Stimulated activated naive CD8-positive, alpha-beta T cell treated with anti-CD3 and anti-CD28 coated beads, Interleukin-15, Interleukin-2, amounts not matched to agents 100 U/mL and 50 U/mL, for 24 hours (primary cell): ENCODE measurements at regions not wholly inside any gene's neighbourhood (a gene's known extent, or its start where the extent isn't known, plus 50 kb on each side); places are given as distances from the start of the nearest gene placed in this dataset.
"Not testable (repeated sequence)": the region's sequence is repeated elsewhere in the genome, so short reads cannot be mapped to it uniquely, and the experiment has no call there.

Experiments used
- ATAC-seq: fragments of 150-1000 bp; cut with Tn5 transposase; one replicate; pipeline ENCODE4 v1.10.0; 2021
- DNase-seq: peaks from one replicate; pipeline ENCODE4 v3.0.0; 2021

- ATAC-seq = no peak
- DNase-seq = no peak
These were observed 1011.7 kb upstream of the PCDH7 start for GRCh38 chr4:29708473-29708872.

- no peak for ATAC-seq
- no peak for DNase-seq
These were observed 1009.6 kb upstream of the PCDH7 start for GRCh38 chr4:29710519-29710918.

DNA sequence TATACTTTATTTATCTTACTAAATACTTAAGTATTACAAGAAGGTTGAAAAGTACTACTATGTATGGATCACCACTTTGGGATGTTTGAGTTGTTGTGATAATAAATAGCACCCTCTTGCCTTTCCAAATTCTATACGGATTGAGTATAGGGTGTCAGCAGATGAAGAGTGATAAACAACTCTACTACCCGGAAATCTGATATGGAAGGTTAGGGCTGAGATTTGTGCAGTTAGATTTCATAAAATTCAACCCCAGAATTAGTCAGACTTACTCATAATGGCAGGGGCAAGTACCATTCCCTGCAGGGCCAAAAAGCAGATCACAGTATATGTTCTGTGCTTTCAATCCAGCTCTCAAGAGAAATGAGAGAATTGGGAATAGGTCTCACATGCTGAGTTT lies 1008.9 kb upstream of the PCDH7 start:
- no peak for DNase-seq
- no peak for ATAC-seq

DNA sequence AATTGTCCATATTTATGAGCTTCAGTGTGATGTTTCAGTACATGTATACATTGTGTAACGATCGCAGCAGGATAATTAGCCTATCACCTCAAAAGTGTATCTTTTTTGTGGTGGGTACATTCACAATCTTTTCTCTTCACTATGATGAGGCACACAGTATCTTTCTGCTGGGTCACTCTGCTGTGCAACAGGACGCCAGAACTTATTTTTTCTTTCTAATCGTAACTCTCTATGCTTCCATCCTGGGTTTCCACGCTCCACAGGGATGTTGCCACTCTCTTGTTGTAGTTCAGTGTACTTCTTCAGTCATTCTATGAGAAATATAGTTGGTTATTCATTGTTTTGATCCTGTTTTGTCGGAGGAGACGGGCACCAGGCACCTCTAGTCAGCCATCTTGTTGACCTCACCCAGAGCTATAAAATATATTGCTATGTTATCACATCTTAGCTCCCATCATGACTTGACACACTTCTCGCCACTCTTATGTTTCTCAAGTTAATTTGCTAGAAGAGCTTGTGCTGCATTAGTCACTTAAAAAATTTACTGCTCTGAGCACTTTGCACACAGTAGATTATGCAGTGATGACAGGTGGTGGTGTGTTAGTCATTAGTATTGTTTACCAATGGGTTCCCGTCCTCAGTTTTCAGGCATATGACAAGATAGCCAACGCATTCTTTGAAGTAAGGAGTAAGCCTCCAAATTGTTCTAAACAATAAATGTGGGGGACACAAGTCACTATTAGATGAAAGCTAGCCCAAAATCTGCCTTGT lies 1002.7 kb upstream of the PCDH7 start:
- no peak for DNase-seq
- ATAC-seq = no peak

DNA sequence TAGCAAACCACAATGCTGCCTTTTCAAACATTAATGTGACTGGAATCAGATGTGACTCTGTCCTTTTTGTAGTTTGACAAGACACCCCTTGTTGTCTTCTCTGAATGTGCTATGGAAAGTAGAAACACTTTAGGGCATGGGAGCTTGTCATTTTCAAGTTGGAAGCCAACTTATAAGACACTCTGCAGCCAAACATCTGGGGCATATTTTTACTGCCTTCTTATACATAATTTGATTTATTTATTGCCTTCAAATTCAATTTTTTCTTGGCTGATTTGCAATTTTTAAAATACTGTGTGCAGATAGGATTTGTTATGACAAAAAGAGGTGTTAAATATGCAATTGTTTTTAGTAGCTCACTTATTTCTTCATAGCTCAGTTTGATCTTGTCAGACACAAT lies 1002.0 kb upstream of the PCDH7 start:
- DNase-seq = no peak
- ATAC-seq = no peak

DNA sequence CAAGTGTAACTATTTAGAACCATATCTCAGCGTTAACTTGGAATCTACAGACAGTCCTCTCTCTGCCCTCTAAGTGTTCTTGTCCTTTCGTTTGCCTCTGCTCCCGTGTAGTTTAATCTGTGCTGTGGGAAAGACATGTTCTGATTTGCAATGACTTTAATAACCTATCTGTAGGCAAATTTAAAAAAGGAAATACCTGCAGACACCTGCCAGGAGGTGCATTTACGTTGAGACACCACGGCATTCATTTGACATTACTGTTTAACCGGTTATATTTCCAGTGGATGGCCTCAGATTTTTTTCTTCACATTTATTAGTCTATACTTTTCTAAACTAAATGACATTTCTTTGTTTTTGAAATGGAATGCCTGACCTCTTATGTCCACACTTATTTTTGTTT lies 997.9 kb upstream of the PCDH7 start:
- no peak for DNase-seq
- no peak for ATAC-seq

GRCh38 chr4:29726938-29727337 lies 993.2 kb upstream of the PCDH7 start:
- ATAC-seq (no peak), DNase-seq (no peak)

GRCh38 chr4:29734343-29735213 lies 985.6 kb upstream of the PCDH7 start:
- DNase-seq (no peak), ATAC-seq (no peak)

GRCh38 chr4:29756966-29757365 lies 963.2 kb upstream of the PCDH7 start:
- ATAC-seq = no peak
- DNase-seq = no peak

DNA sequence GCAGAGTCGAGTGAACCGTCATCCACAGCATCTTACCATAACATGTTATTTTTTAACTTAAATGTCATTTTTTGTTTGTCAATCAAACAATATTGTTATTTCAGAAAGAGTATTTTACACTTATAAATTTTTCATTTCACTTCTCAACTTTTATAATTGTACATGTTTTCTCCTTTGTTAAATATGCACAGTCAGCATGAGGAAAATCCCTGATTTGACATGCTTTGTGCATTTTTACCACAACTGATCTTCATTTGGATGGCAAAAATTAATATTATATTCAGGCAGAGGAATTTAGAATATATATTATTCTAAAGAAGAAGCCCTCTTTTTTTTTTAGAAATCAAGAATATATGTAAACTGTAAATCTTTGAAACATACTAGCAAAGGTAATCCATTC lies 958.0 kb upstream of the PCDH7 start:
- DNase-seq (no peak), ATAC-seq (no peak)

DNA sequence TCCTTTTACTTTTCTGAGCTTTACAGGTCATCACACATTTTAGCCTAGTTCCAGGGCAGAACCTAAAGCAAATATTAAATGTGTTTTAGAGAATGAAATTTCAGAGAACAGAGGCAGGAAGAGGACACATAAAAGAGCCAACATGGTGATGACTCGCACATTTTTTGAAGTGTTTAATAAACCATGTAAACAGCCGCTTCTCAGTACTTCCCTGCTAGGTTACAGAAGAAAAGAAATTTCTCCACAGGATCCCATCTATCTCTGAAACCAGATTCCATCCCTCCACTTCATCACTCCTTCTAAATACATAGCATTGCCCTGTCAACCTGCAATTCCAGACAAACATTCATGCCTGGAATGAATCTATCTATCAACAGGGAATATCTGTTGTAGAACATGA lies 949.5 kb upstream of the PCDH7 start:
- no peak for ATAC-seq
- DNase-seq = no peak

GRCh38 chr4:29788123-29788522 lies 932.0 kb upstream of the PCDH7 start:
- ATAC-seq, DNase-seq: not testable (repeated sequence)

DNA sequence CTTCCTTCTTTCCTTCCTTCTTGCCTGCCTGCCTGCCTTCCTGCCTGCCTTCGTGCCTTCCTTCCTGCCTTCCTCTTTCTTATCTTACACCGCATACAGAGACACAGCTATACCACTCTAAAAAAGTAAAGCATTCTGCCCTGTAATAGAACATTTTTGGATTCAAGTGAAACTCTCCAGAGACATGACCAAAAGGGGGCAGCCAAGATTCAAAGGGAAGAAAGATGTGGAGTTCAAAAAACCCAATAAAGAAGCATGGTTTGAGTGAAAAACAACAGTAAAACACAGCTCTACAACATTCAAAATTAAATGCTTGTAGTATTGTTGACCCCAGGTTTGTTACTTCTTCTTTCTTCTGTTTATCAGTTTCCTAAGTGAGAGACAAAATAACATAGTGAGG lies 914.9 kb upstream of the PCDH7 start:
- ATAC-seq (no peak), DNase-seq (no peak)

- no peak for ATAC-seq
- no peak for DNase-seq
These were observed 914.2 kb upstream of the PCDH7 start for GRCh38 chr4:29805916-29806480.

DNA sequence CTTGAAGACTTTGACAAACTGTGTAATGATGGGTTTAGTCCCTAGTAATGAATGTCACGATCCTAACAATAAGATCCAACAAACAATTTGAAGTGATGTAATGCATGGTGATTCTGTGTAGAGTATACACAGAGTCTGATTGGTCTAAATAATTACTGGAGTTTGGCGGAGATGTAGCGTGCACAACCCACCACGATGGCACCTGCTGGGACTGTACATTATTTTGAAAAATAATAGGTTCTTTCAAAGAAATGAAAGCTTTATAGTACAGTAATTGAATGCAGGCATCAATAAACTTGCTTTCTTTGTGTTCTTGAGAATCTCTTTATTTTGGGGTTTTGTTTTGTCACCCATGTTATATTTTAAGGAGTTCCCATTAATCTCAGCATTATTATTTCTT lies 902.2 kb upstream of the PCDH7 start:
- no peak for ATAC-seq
- no peak for DNase-seq

- DNase-seq = no peak
- no peak for ATAC-seq
These were observed 891.1 kb upstream of the PCDH7 start for GRCh38 chr4:29829067-29829466.

DNA sequence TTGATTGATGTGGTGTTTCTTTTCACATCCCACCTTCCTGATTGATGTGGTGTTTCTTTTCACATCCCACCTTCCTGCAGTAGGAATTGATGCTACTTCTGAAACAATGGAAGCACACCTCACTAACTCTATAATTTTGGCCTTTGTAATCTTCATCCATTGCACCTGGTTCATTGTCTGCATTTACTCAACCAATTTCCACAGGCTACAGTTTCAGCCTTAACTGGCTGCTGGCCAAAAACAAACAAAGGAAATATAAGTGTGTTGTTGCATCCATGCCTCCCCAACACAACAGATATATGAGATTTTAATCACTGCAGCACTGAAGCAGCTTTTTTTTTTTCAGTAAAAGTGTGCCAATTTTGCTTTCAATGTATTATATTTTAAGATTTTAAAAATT lies 867.6 kb upstream of the PCDH7 start:
- ATAC-seq (no peak), DNase-seq (no peak)

- DNase-seq (no peak), ATAC-seq (no peak)
These were observed 866.3 kb upstream of the PCDH7 start for GRCh38 chr4:29853833-29854232.

- no peak for DNase-seq
- no peak for ATAC-seq
These were observed 858.9 kb upstream of the PCDH7 start for GRCh38 chr4:29861307-29861706.

- ATAC-seq (no peak), DNase-seq (no peak)
These were observed 852.8 kb upstream of the PCDH7 start for GRCh38 chr4:29867412-29867811.

- no peak for DNase-seq
- ATAC-seq = no peak
These were observed 819.8 kb upstream of the PCDH7 start for GRCh38 chr4:29900336-29900735.

DNA sequence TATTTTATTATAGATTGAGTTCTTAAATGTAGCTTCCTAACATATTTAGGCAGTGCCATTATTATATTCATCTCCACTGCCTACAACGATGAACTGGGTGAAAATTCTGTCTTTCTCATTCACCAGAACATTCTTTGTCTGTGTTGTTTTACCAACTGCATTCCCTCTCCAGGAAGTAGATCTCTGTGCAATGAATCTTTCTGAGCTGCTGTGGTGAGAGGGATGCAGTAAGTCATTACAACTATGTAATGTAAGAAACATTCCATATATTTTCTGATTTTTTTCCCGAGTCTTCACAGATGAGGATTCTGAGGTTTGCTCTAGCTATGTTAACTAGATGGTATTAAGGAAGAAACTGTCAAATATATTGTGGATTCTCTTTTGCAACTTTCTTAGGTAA lies 811.9 kb upstream of the PCDH7 start:
- DNase-seq (no peak), ATAC-seq (no peak)

DNA sequence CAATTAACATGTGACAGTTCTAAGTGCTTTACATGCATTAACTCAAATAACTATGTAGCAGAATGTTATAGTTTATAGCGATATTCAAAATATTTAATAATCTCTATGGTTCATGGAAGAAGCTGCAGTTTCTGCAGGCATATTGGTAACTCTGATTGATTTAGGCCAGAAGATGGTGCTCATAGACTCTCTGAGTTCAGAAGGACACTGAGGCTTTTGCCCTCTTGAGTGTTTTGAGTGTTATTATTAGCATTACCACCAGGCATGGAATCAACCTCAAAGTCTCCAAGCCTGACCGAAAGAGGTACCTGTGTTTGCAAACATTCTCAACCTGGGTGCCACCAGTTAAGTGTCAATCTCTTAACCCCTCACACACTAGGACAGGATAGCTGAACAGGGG lies 792.3 kb upstream of the PCDH7 start:
- ATAC-seq (no peak), DNase-seq (no peak)
